Tibial nerve (tissue), 4 donors: ENCODE measurements at regions not wholly inside any gene's neighbourhood (a gene's known extent, or its start where the extent isn't known, plus 50 kb on each side); places are given as distances from the start of the nearest gene placed in this dataset.
"Not testable (repeated sequence)": the region's sequence is repeated elsewhere in the genome, so short reads cannot be mapped to it uniquely, and the experiment has no call there.

ENCODE experiments used
- DNase-seq, 2 donors: peaks; one replicate each; pipeline ENCODE4 v3.0.0-alpha.2; 2019; ENCODE audit warnings: low spot score in 2 of 2
- H3K27ac ChIP-seq, 4 donors: fragments of 200-600 bp; sonication (generic) in 3 of 4; one replicate each; pipeline ENCODE4 v1.5.1; 2017 to 2019; ENCODE audit warnings: mild to moderate bottlenecking in 1 of 4
- H3K27me3 ChIP-seq, 2 donors: fragments of 200-600 bp; sonication (generic) in 1 of 2; one replicate each; pipeline versions ENCODE4 v1.5.1 to v1.6.0; 2017 to 2019
- H3K36me3 ChIP-seq, 3 donors: fragments of 200-600 bp; sonication (generic); one replicate each; pipeline ENCODE4 v1.5.1; 2018 to 2019
- H3K4me1 ChIP-seq, 4 donors: fragments of 200-600 bp; sonication (generic) in 3 of 4; one replicate each; pipeline ENCODE4 v1.5.1; 2017 to 2019
- H3K4me3 ChIP-seq, 4 donors: fragments of 200-600 bp; sonication (generic) in 3 of 4; one replicate each; pipeline ENCODE4 v1.5.1; 2017 to 2019; ENCODE audit warnings: mild to moderate bottlenecking in 1 of 4, moderate library complexity in 1 of 4
- H3K9me3 ChIP-seq, 4 donors: fragments of 200-600 bp; sonication (generic) in 3 of 4; one replicate each; pipeline ENCODE4 v1.5.1; 2017 to 2019
- CTCF ChIP-seq, 5 experiments: fragments of 200-600 bp in 3 of 5; fragments of 450-650 bp in 2 of 5; sonication (generic) in 3 of 5; IDR thresholded peaks; one replicate each; pipeline ENCODE4 v1.5.1; 2016 to 2019; ENCODE audit warnings: antibody characterized with exemption in 5 of 5, mild to moderate bottlenecking in 3 of 5, moderate library complexity in 2 of 5
- EP300 ChIP-seq, 2 donors: sonication (generic); formaldehyde crosslinking; IDR thresholded peaks; one replicate each; pipeline ENCODE4 v1.6.1; 2017; ENCODE audit warnings: antibody characterized with exemption in 2 of 2, mild to moderate bottlenecking in 1 of 2
- POLR2A ChIP-seq, 2 donors: fragments of 450-650 bp; IDR thresholded peaks; one replicate each; pipeline ENCODE4 v1.6.1; 2017; ENCODE audit warnings: antibody characterized with exemption in 2 of 2, mild to moderate bottlenecking in 2 of 2, moderate library complexity in 2 of 2
- WGBS, 2 donors: methylation state at CpG; one replicate each; pipeline ENCODE4 v1.1.5; 2018; 5-methylcytosine and 5-hydroxymethylcytosine counted together

GRCh38 chr15:87477026-87477425 is 779.5 kb downstream of the NTRK3 start:
- WGBS, 2 donors, result 97 to 100% methylated on average over 1 of the region's 1 CpG
- H3K27ac ChIP-seq, result no peak overlapping the region
- no peaks in the 10 kb centered on the region for H3K9me3 ChIP-seq
- H3K4me3 ChIP-seq, result no peak overlapping the region
- no peak for DNase-seq
- no peaks in the 10 kb centered on the region for H3K27me3 ChIP-seq
- peaks cover 0 to 10% (median 2%) of the 10 kb centered on the region in 4 donors for H3K4me1 ChIP-seq
- H3K36me3 ChIP-seq, result no peaks in the 10 kb centered on the region
- TF ChIP-seq EP300 (IDR thresholded peaks at IDR 0.05) (no peak), POLR2A (IDR thresholded peaks at IDR 0.05) (no peak), CTCF (IDR thresholded peaks at IDR 0.05) (no peak)

GRCh38 chr15:87470923-87471322 is 785.6 kb downstream of the NTRK3 start:
- TF ChIP-seq CTCF (IDR thresholded peaks at IDR 0.05) (no peak), POLR2A (IDR thresholded peaks at IDR 0.05) (no peak)
- Histone ChIP-seq H3K36me3 (no peaks in the 10 kb centered on the region), H3K27me3 (no peaks in the 10 kb centered on the region), H3K4me3 (no peak overlapping the region), H3K9me3 (no peaks in the 10 kb centered on the region), H3K27ac (no peak overlapping the region), H3K4me1 (no peaks in the 10 kb centered on the region)
- DNase-seq, result no peak
- 21 to 22% methylated on average over 2 of the region's 2 CpGs for WGBS, 2 donors

- H3K9me3 ChIP-seq, H3K36me3 ChIP-seq, H3K4me1 ChIP-seq, DNase-seq, H3K27me3 ChIP-seq, H3K27ac ChIP-seq, H3K4me3 ChIP-seq: not testable (repeated sequence)
- 80 to 82% methylated on average over 6 of the region's 7 CpGs for WGBS, 2 donors
These were observed 792.6 kb downstream of the NTRK3 start for GRCh38 chr15:87463956-87464355.

GRCh38 chr15:87461631-87462030 is 794.9 kb downstream of the NTRK3 start:
- H3K27me3 ChIP-seq, result no peaks in the 10 kb centered on the region
- H3K9me3 ChIP-seq, result no peaks in the 10 kb centered on the region
- H3K4me3 ChIP-seq, result no peak overlapping the region
- TF ChIP-seq CTCF (IDR thresholded peaks at IDR 0.05) (no peak), POLR2A (IDR thresholded peaks at IDR 0.05) (no peak), EP300 (IDR thresholded peaks at IDR 0.05) (no peak)
- H3K4me1 ChIP-seq, result no peaks in the 10 kb centered on the region
- no peaks in the 10 kb centered on the region for H3K36me3 ChIP-seq
- no peak overlapping the region for H3K27ac ChIP-seq
- DNase-seq, result no peak

- Histone ChIP-seq H3K9me3 (no peaks in the 10 kb centered on the region), H3K27ac (peak overlapping the region in 1 of 4 donors; percentile 32), H3K36me3 (no peaks in the 10 kb centered on the region), H3K4me3 (no peak overlapping the region), H3K4me1 (peaks cover 0 to 3% (median 0%) of the 10 kb centered on the region in 4 donors), H3K27me3 (no peaks in the 10 kb centered on the region)
- no peak for DNase-seq
- TF ChIP-seq POLR2A (IDR thresholded peaks at IDR 0.05), result no peak
- no peak for TF ChIP-seq CTCF (IDR thresholded peaks at IDR 0.05)
- no peak for TF ChIP-seq EP300 (IDR thresholded peaks at IDR 0.05)
- WGBS, 2 donors, result 46 to 62% methylated on average over 1 of the region's 1 CpG
These were observed 801.7 kb downstream of the NTRK3 start for GRCh38 chr15:87454860-87455259.

GRCh38 chr15:87450314-87450713 is 806.2 kb downstream of the NTRK3 start:
- TF ChIP-seq EP300 (IDR thresholded peaks at IDR 0.05) (no peak), POLR2A (IDR thresholded peaks at IDR 0.05) (no peak), CTCF (IDR thresholded peaks at IDR 0.05) (no peak)
- no peak overlapping the region for H3K27ac ChIP-seq
- H3K27me3 ChIP-seq, result no peaks in the 10 kb centered on the region
- no peak for DNase-seq
- no peaks in the 10 kb centered on the region for H3K36me3 ChIP-seq
- H3K4me3 ChIP-seq, result no peak overlapping the region
- peaks cover 0 to 3% (median 0%) of the 10 kb centered on the region in 4 donors for H3K4me1 ChIP-seq
- 40 to 53% methylated on average over 1 of the region's 1 CpG for WGBS, 2 donors
- H3K9me3 ChIP-seq, result no peaks in the 10 kb centered on the region
